Heart right ventricle (tissue), 16 donors: ENCODE measurements at regions not wholly inside any gene's neighbourhood (a gene's known extent, or its start where the extent isn't known, plus 50 kb on each side); places are given as distances from the start of the nearest gene placed in this dataset.

ENCODE experiments used
- ATAC-seq, 8 donors: fragments of 200-7000 bp; cut with Tn5 transposase; one replicate each; pipeline ENCODE4 v1.9.1; 2020; ENCODE audit warnings: mild to moderate bottlenecking in 8 of 8, moderate library complexity in 8 of 8, moderate number of reproducible peaks in 1 of 8
- DNase-seq, 2 donors: peaks; one replicate each; pipeline ENCODE4 v3.0.0-alpha.2; 2020
- H3K27ac ChIP-seq, 10 donors: fragments of 200-600 bp; sonication (generic) in 2 of 10; one replicate each; pipeline versions ENCODE4 v1.5.0 to v1.8.0; 2020 to 2022; ENCODE audit warnings: mild to moderate bottlenecking in 3 of 10
- H3K27me3 ChIP-seq, 7 donors: fragments of 200-600 bp; one replicate each; pipeline ENCODE4 v1.8.0; 2021 to 2022; ENCODE audit warnings: mild to moderate bottlenecking in 2 of 7
- H3K36me3 ChIP-seq, 9 donors: fragments of 200-600 bp; sonication (generic) in 1 of 9; one replicate each; pipeline versions ENCODE4 v1.5.0 to v1.8.0; 2020 to 2022; ENCODE audit warnings: mild to moderate bottlenecking in 2 of 9
- H3K4me1 ChIP-seq, 9 donors: fragments of 200-600 bp; sonication (generic) in 1 of 9; one replicate each; pipeline versions ENCODE4 v1.5.0 to v1.8.0; 2020 to 2022; ENCODE audit warnings: mild to moderate bottlenecking in 4 of 9
- H3K4me3 ChIP-seq, 10 donors: fragments of 200-600 bp; sonication (generic) in 2 of 10; one replicate each; pipeline versions ENCODE4 v1.5.0 to v1.8.0; 2020 to 2022; ENCODE audit warnings: mild to moderate bottlenecking in 7 of 10, moderate library complexity in 2 of 10
- H3K9me3 ChIP-seq, 11 donors: fragments of 200-600 bp in 10 of 11; sonication (generic) in 2 of 11; one replicate each; pipeline versions ENCODE4 v1.5.0 to v1.8.0; 2013 to 2022; ENCODE audit warnings: mild to moderate bottlenecking in 2 of 11, control low read depth in 1 of 11, moderate library complexity in 1 of 11
- WGBS, 2 donors: extraction: QIAGEN DNeasy Blood & Tissue Kit; methylation state at CpG; one replicate each; pipeline ENCODE4 v1.1.7; 2013; ENCODE audit warnings: inconsistent platforms in 1 of 2; 5-methylcytosine and 5-hydroxymethylcytosine counted together
- intact Hi-C, 10 donors: fragments of 100-400 bp; cut with DNase I; formaldehyde crosslinking; loops; one replicate each; pipeline versions ENCODE4 v1.11.1 to v1.14.2; 2022
- TF ChIP-seq, protein P1 (sequence below), 9 donors: fragments of 200-600 bp; sonication (generic) in 2 of 9; IDR thresholded peaks; one replicate each; pipeline versions ENCODE4 v1.5.0 to v1.8.0; 2021 to 2022; ENCODE audit warnings: antibody characterized with exemption in 9 of 9, mild to moderate bottlenecking in 5 of 9, moderate library complexity in 1 of 9
- donor health status: Arrhythmogenic right ventricular cardiomyopathy.
- donor health status: ischemic (EF 13 %, LVEDD 7.1; RV severe dilation, severe dysfunction).
- donor health status: healthy with polysubstance abuse.
- donor health status: DM: no; HTN: yes; CAD: no.
- donor health status: DM: no; HTN: no; CAD: no.
- donor health status: ischemic (EF 25% LVEDD 6.9; RV normal size, moderate dysfunction).
- donor health status: ischemic (EF 25% LVEDD 5.7; RV mildly dilated, moderate dysfunction).
- donor health status: healthy.
- donor health status: DM: yes; HTN: yes; CAD: no.
- donor health status: Ischemic cardiomyopathy.
- donor health status: ischemic (EF 35%, LVEDD 5.7; RV mildly dilated, moderate dysfunction).
- donor health status: nonischemic (EF 11% LVEDD 7.7; RV severe dilation, severe dysfunction).
- donor health status: DM: yes; HTN: yes; CAD: no.
- donor health status: PGD.
- donor health status: ischemic (EF 29% LVEDD 5.4; RV normal size, mild dysfunction).
- donor health status: nonischemic (EF 23%, LVEDD 6.1; RV moderate dilation, normal function).

DNA sequence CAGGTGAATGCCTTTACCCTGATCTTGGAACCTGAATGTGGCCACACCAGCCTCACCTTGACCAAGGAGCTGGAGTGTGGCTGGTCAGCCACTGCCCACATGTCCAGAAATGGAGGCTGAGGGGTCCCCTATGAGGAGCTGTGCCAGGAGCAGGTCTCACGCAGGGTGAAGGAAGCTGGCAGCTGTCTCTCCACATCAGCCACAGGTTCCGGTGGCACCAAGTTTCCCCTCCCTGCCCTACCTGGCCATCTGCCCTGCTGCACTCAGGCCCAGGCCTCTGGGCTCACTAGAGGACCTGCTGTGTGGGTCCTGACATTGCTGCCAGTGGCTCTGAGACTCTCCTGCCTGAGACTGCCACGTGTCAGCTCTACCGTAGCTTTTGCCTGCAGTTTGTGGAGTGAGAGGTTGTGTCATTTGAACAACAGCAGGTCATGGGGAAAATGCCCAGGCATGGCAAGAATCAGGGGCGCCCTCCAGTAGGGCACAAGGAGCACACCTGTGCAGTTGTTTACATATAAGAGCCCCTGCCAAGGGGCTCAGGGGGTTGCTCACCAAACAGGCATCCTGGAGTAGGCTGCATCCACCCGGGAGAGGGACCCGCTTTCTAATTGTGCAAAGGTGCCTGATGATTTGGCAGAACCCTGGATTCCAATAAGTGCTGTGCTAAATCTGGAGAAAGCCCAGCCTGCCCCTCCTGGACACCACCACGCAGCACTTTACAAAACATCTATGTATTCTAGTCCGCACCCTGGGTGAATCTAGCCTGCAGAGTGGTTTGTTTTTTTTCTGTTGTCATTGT is 258.5 kb upstream of the TLE3 start:
- no peaks in the 10 kb centered on the region for H3K9me3 ChIP-seq
- no peaks in the 10 kb centered on the region for H3K36me3 ChIP-seq
- ATAC-seq (no peak), DNase-seq (no peak)
- H3K4me3 ChIP-seq: no peak overlapping the region
- 87 to 89% methylated on average over 9 of the region's 9 CpGs for WGBS, 2 donors
- intact Hi-C loops: loop anchor here in 1 of 10 donors (10.0 kb wide), 1 partner anchor 621 kb away; no protein-coding TSS in a partner anchor
- TF ChIP-seq, protein P1, sequence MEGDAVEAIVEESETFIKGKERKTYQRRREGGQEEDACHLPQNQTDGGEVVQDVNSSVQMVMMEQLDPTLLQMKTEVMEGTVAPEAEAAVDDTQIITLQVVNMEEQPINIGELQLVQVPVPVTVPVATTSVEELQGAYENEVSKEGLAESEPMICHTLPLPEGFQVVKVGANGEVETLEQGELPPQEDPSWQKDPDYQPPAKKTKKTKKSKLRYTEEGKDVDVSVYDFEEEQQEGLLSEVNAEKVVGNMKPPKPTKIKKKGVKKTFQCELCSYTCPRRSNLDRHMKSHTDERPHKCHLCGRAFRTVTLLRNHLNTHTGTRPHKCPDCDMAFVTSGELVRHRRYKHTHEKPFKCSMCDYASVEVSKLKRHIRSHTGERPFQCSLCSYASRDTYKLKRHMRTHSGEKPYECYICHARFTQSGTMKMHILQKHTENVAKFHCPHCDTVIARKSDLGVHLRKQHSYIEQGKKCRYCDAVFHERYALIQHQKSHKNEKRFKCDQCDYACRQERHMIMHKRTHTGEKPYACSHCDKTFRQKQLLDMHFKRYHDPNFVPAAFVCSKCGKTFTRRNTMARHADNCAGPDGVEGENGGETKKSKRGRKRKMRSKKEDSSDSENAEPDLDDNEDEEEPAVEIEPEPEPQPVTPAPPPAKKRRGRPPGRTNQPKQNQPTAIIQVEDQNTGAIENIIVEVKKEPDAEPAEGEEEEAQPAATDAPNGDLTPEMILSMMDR (IDR thresholded peaks at IDR 0.05): no peak
- H3K27ac ChIP-seq: no peak overlapping the region
- peaks cover 0 to 42% (median 12%) of the 10 kb centered on the region in 7 donors for H3K27me3 ChIP-seq
- H3K4me1 ChIP-seq: no peaks in the 10 kb centered on the region

DNA sequence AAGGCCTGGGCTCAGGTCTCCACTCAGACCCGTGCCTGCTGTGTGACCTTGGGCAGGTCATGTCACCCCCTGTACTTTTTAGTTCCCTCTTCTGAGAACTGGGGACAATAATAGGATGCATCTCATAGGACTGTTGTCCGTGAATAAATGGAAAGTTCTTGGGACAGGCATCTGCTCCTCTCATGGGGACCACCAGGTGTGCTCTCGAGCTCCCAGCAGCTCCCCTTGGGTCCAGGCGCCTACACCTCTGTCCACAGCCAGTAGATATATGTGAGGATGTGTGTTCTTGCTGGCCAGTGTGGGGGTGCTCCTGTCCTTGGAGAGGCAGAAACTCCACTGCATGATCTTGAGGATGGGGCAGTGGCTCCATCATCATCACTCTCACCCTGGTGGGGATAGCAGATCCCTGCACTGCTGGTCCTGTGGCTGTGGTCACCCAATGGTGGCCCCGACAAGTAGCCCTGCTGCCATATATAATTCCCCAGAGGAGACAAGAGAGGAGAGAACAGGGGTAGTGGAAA is 257.6 kb upstream of the TLE3 start:
- DNase-seq (no peak), ATAC-seq (no peak)
- no peaks in the 10 kb centered on the region for H3K36me3 ChIP-seq
- H3K27me3 ChIP-seq: peaks cover 0 to 42% (median 12%) of the 10 kb centered on the region in 7 donors
- H3K27ac ChIP-seq: no peak overlapping the region
- intact Hi-C loops: loop anchor here in 1 of 10 donors (10.0 kb wide), 1 partner anchor 621 kb away; no protein-coding TSS in a partner anchor
- no peaks in the 10 kb centered on the region for H3K9me3 ChIP-seq
- WGBS, 2 donors: 95% methylated on average over 5 of the region's 5 CpGs
- no peaks in the 10 kb centered on the region for H3K4me1 ChIP-seq
- H3K4me3 ChIP-seq: no peak overlapping the region
- TF ChIP-seq, protein P1 (IDR thresholded peaks at IDR 0.05): no peak

DNA sequence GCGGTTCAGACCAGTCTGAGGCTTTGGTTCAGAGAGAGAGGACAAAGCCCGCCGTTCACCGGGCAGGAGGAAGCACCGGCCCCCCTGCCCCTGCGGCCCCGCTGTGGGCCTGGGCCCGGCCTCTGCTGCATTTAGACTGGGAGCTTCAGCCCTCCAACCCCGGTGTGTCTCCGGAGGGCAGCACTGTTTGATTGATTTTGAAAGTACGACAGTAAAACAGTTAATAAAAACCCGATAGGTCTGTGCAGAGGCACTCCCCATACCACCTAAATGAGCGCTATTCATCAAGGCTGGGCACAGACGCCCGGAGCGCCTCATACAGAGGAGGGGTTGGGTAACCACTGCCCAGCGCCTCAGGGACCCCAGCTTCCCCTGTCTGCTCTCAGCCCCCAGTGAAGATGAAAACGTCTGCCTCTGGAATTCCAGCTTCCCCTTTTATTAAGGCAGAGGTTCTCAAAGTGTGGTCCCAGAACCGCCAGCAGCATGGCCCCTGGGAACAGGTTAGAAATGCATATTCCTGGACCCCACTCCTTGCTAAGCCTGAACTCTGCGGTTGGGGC is 256.7 kb upstream of the TLE3 start:
- no peaks in the 10 kb centered on the region for H3K36me3 ChIP-seq
- no peak for ATAC-seq
- H3K4me1 ChIP-seq: peaks cover 0 to 3% (median 0%) of the 10 kb centered on the region in 9 donors
- H3K27me3 ChIP-seq: peaks cover 0 to 45% (median 12%) of the 10 kb centered on the region in 7 donors
- no peak for DNase-seq
- TF ChIP-seq, protein P1 (IDR thresholded peaks at IDR 0.05): no peak
- H3K4me3 ChIP-seq: no peak overlapping the region
- no peak overlapping the region for H3K27ac ChIP-seq
- intact Hi-C loops: loop anchor here in 1 of 10 donors (10.0 kb wide), 1 partner anchor 620 kb away; no protein-coding TSS in a partner anchor
- 88 to 91% methylated on average over 20 of the region's 20 CpGs for WGBS, 2 donors
- H3K9me3 ChIP-seq: no peaks in the 10 kb centered on the region

DNA sequence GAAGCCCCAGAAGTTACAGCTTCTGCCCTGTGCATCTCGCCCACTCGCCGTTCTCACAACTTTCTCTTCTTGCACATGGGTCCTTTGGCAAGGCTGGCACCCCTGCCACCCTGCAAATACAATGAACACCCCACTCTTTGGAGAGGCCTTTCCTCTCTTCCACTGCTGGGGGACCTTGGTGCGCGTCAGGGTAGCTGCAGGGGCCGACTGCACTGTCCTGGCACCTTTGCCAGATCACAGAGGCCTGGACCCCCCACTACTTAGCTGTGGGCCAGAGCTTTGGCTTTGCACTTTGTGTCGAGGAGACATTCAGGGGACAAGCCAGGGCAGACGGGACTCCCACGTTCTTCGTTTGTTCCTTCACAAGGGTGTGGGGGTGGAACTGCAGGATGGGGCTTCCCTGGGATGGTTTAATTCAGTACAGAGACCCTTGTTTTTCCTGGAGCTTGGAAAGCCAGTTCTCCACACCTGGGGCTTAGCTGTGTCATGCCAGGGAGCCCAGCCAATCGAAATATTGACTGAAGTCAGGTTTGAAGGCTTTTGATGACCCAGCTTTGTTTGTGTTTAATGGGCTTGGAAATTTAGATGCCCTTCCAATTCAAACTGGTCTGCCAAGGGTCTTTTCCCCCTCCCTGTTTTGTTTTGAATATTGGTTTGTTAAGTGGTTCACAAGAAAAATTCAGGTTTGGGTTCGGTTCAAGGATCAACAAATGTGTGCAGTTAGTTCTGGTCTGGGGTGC is 256.1 kb upstream of the TLE3 start:
- no peak for ATAC-seq
- WGBS, 2 donors: 93% methylated on average over 12 of the region's 12 CpGs

More for the DNA sequence above, 256.1 kb upstream of the TLE3 start:
- no peak overlapping the region for H3K27ac ChIP-seq
- no peak overlapping the region for H3K4me3 ChIP-seq
- DNase-seq: no peak
- intact Hi-C loops: loop anchor here in 1 of 10 donors (10.0 kb wide), 1 partner anchor 619 kb away; no protein-coding TSS in a partner anchor
- H3K27me3 ChIP-seq: peaks cover 0 to 50% (median 10%) of the 10 kb centered on the region in 7 donors
- H3K9me3 ChIP-seq: no peaks in the 10 kb centered on the region
- TF ChIP-seq, protein P1 (IDR thresholded peaks at IDR 0.05): no peak
- H3K4me1 ChIP-seq: peaks cover 0 to 10% (median 0%) of the 10 kb centered on the region in 9 donors
- no peaks in the 10 kb centered on the region for H3K36me3 ChIP-seq
